ENCODE measurements at regions not wholly inside any gene's neighbourhood (a gene's known extent, or its start where the extent isn't known, plus 50 kb on each side); places are given as distances from the start of the nearest gene placed in this dataset.

GRCh38 chr13:67821606-67822005, 591.5 kb upstream of the PCDH9 start:
- TF ChIP-seq CTCF (IDR thresholded peaks at IDR 0.05; ENCODE audit: insufficient read depth, low read length) (no peak), POLR2AphosphoS5 (IDR thresholded peaks at IDR 0.05; ENCODE audit: low read depth) (no peak)
- TF ChIP-seq, protein P1, sequence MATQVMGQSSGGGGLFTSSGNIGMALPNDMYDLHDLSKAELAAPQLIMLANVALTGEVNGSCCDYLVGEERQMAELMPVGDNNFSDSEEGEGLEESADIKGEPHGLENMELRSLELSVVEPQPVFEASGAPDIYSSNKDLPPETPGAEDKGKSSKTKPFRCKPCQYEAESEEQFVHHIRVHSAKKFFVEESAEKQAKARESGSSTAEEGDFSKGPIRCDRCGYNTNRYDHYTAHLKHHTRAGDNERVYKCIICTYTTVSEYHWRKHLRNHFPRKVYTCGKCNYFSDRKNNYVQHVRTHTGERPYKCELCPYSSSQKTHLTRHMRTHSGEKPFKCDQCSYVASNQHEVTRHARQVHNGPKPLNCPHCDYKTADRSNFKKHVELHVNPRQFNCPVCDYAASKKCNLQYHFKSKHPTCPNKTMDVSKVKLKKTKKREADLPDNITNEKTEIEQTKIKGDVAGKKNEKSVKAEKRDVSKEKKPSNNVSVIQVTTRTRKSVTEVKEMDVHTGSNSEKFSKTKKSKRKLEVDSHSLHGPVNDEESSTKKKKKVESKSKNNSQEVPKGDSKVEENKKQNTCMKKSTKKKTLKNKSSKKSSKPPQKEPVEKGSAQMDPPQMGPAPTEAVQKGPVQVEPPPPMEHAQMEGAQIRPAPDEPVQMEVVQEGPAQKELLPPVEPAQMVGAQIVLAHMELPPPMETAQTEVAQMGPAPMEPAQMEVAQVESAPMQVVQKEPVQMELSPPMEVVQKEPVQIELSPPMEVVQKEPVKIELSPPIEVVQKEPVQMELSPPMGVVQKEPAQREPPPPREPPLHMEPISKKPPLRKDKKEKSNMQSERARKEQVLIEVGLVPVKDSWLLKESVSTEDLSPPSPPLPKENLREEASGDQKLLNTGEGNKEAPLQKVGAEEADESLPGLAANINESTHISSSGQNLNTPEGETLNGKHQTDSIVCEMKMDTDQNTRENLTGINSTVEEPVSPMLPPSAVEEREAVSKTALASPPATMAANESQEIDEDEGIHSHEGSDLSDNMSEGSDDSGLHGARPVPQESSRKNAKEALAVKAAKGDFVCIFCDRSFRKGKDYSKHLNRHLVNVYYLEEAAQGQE (IDR thresholded peaks at IDR 0.05; ENCODE audit: insufficient replicate concordance, low read depth): peak; percentile 10

Measured in HL-60 (cell line).